IgD-negative memory B cell (primary cell): ENCODE measurements at regions not wholly inside any gene's neighbourhood (a gene's known extent, or its start where the extent isn't known, plus 50 kb on each side); places are given as distances from the start of the nearest gene placed in this dataset.

Experiments used
- H3K27ac Mint-ChIP-seq, 3 donors: one replicate each; pipeline ENCODE4 v1.8.0; 2020 to 2022; ENCODE audit warnings: mild to moderate bottlenecking in 3 of 3, mixed read lengths in 3 of 3, moderate library complexity in 1 of 3
- H3K27me3 Mint-ChIP-seq: one replicate; pipeline ENCODE4 v1.8.0; 2021; ENCODE audit warnings: mixed read lengths
- H3K36me3 Mint-ChIP-seq: one replicate; pipeline ENCODE4 v1.8.0; 2020; ENCODE audit warnings: mild to moderate bottlenecking, mixed read lengths
- H3K4me1 Mint-ChIP-seq, 3 donors: one replicate each; pipeline ENCODE4 v1.8.0; 2020 to 2022; ENCODE audit warnings: mixed read lengths in 3 of 3, mild to moderate bottlenecking in 1 of 3
- H3K4me3 Mint-ChIP-seq, 4 donors: one replicate each; pipeline ENCODE4 v1.8.0; 2020 to 2022; ENCODE audit warnings: mild to moderate bottlenecking in 4 of 4, mixed read lengths in 4 of 4, moderate library complexity in 3 of 4
- H3K9me3 Mint-ChIP-seq, 3 donors: one replicate each; pipeline ENCODE4 v1.8.0; 2020 to 2021; ENCODE audit warnings: mixed read lengths in 3 of 3, mild to moderate bottlenecking in 1 of 3

DNA sequence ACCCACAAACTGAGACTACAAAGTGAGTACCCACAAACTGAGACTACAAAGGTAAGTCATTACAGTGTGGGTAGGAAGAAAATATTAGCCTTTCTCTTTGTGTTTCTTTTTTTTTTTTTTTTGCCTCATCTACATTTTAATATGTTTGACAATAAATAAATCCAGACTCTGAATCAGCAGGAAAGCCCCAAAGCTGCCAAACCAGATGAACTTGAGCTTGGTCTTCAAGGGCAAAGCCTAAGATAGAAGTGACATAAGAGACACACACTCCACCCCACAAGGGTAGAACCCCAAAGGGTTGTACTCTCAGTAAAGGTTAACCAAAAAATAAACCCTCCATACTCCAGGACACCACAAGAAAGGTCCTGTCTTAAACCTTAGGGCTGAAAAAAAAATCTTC is 326.8 kb upstream of the ARID1B start:
- H3K4me3 Mint-ChIP-seq = no peak overlapping the region
- peaks cover 5% of the 10 kb centered on the region for H3K36me3 Mint-ChIP-seq
- peaks cover 16% of the 10 kb centered on the region for H3K27me3 Mint-ChIP-seq
- H3K4me1 Mint-ChIP-seq = peaks cover 0 to 12% (median 6%) of the 10 kb centered on the region in 3 donors
- no peak overlapping the region for H3K27ac Mint-ChIP-seq
- peaks cover 3 to 4% (median 3%) of the 10 kb centered on the region in 3 donors for H3K9me3 Mint-ChIP-seq

DNA sequence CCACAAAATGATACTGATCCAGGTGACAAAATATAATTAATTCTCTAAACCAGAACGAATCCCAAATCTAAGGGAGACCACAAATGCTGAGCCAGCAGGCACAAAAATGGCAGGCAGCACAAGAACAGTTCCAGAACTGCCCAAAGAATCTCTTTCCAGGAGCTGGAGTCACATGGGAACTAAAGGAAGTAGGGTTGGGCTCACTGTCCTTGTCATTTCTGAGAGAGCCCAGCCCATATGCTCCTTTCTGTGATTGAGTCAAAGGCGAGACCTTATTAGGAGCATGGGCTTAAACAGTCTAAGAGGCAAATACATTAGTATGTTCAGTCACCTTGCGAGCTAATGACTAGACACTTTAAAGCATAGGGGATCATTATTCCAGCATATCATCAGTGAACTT is 327.6 kb upstream of the ARID1B start:
- Mint-ChIP-seq H3K27ac (peak overlapping the region in 1 of 3 donors; percentile 65), H3K36me3 (peaks cover 5% of the 10 kb centered on the region), H3K9me3 (peaks cover 3 to 4% (median 3%) of the 10 kb centered on the region in 3 donors), H3K4me1 (peaks cover 0 to 9% (median 6%) of the 10 kb centered on the region in 3 donors), H3K4me3 (peak overlapping the region in 1 of 4 donors; percentile 69), H3K27me3 (peaks cover 14% of the 10 kb centered on the region)

DNA sequence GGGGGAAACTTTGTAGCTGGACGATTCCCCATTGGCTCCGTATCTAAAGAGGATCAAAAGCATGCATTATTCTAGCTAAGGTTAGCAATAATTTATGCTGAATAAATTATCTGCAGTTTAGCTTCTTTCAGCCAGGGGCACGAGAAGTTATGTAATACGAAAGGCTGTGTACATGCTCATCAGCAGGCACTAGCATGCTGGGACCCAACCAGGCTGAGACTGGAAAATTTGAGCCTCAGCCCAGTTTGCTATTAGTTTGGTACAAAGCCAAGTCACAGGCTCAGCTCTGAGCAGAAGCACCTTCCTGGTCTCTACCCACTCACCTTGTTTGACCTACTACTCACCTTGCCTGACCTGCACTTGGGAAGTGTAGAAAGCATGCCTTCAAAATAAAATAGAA is 328.1 kb upstream of the ARID1B start:
- H3K4me1 Mint-ChIP-seq = peaks cover 0 to 8% (median 8%) of the 10 kb centered on the region in 3 donors
- H3K27me3 Mint-ChIP-seq = peaks cover 13% of the 10 kb centered on the region
- peaks cover 5% of the 10 kb centered on the region for H3K36me3 Mint-ChIP-seq
- no peak overlapping the region for H3K4me3 Mint-ChIP-seq
- peaks cover 3 to 5% (median 4%) of the 10 kb centered on the region in 3 donors for H3K9me3 Mint-ChIP-seq
- peak overlapping the region in 1 of 3 donors; percentile 65 for H3K27ac Mint-ChIP-seq

DNA sequence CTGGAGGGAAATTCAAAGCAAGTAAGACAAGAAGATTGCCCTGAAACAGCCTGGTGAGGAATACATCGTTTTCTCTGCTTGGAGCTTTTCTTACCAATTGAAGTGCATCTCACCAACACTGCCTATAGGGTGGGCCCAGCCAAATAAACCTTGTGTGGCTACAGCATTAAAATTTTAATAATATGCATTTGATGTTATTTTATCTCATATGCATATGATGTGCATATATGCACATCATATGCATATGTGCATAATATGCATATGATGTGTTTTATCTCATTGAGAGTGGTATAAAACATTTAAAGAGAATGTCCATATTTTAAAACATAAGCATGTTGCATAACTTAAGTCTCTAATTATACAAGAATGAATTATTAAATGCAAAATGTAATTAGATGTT is 328.6 kb upstream of the ARID1B start:
- Mint-ChIP-seq H3K9me3 (peaks cover 3 to 5% (median 4%) of the 10 kb centered on the region in 3 donors), H3K27me3 (peaks cover 12% of the 10 kb centered on the region), H3K4me3 (no peak overlapping the region), H3K36me3 (peaks cover 5% of the 10 kb centered on the region), H3K27ac (no peak overlapping the region), H3K4me1 (peaks cover 0 to 8% (median 6%) of the 10 kb centered on the region in 3 donors)

DNA sequence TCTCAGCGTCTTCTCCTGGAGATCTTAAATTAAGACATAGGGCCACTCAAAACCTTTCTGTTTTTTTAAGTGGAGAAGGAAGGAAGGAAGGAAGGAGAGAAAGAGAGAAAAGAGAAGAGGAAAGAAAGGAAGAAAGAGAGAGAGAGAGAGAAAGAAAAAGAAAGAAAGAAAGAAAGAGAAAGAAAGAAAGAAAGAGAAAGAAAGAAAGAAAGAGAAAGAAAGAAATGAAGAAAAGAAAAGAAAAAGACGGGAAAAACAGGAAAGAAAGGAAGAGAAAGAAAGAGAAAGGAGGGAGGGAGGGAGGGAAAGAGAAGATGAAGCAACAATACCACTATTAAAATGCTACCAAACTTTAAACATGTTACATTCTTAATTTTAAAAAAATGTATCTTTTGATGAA is 336.5 kb upstream of the ARID1B start:
- peaks cover 21% of the 10 kb centered on the region for H3K27me3 Mint-ChIP-seq
- no peak overlapping the region for H3K27ac Mint-ChIP-seq
- peaks cover 2 to 4% (median 4%) of the 10 kb centered on the region in 3 donors for H3K9me3 Mint-ChIP-seq
- H3K4me3 Mint-ChIP-seq = no peak overlapping the region
- peaks cover 0 to 3% (median 0%) of the 10 kb centered on the region in 3 donors for H3K4me1 Mint-ChIP-seq
- H3K36me3 Mint-ChIP-seq = peaks cover 3% of the 10 kb centered on the region

DNA sequence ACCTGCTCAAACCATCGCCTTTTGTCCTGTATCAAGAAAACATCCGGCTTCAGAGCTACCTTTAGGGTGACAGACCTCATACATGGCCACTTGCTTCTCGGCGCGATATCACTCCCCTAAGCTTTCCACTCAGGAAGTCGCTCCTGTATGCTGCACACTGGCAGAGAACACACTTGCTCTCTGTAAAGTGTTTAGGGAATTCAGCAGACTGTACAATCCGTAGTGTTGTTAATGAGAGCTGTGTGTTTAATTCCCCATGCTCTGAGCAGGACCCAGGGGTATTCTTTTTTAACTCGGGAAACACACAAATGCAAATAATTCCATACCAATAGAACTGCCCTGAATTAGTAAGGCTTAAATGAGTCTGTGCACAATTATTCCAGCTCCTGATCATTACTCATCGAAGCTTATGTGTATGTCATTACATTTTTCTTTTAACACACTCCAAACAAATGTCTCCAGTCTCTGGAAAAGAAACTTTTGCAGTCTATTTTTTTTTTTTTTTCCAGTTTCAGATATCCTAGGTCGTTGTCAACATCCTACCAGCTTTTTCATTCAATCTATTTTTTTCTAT is 338.7 kb upstream of the ARID1B start:
- H3K27ac Mint-ChIP-seq = no peak overlapping the region
- H3K9me3 Mint-ChIP-seq = peaks cover 2 to 10% (median 4%) of the 10 kb centered on the region in 3 donors
- peaks cover 3% of the 10 kb centered on the region for H3K36me3 Mint-ChIP-seq
- H3K27me3 Mint-ChIP-seq = peaks cover 21% of the 10 kb centered on the region
- peaks cover 0 to 1% (median 0%) of the 10 kb centered on the region in 3 donors for H3K4me1 Mint-ChIP-seq
- H3K4me3 Mint-ChIP-seq = no peak overlapping the region

DNA sequence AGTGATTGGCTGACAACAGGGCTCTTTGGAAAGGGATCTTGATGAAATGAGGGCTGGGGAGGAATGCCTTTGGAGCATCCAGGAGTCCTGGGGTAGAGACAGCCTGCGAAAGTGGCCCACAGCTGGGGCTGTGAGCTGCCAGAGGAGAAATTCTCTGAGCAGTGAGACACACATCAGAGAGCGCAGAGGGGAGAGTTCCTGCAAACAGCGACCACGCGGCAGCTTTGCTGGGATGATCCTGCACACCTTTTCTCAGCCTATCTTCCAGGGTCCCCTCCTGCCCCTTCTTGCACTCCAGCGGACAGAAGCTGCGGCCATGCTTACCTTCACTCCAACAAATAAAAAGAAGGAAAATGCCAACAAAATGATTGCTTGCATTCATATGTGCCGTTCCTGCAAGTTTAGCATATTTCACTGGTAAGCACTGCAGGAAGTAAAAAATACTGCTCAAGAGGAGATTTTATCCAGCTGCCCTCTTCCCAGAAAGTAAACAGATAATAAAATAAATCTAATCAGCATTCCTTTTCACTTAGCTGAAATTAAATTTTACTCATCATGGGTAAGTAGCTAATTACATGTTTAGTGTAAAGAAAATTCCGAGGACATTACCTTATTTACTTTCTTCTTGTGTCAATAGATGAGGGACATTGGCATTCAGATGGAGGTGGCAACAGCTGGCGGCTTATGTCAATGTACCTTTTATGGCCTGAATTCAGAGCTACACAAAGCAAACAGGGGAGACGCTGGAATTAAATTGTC is 339.9 kb upstream of the ARID1B start:
- H3K4me3 Mint-ChIP-seq = no peak overlapping the region
- H3K4me1 Mint-ChIP-seq = peaks cover 0 to 1% (median 0%) of the 10 kb centered on the region in 3 donors
- H3K27me3 Mint-ChIP-seq = peaks cover 19% of the 10 kb centered on the region
- peaks cover 3% of the 10 kb centered on the region for H3K36me3 Mint-ChIP-seq
- H3K27ac Mint-ChIP-seq = no peak overlapping the region
- H3K9me3 Mint-ChIP-seq = peaks cover 2 to 10% (median 4%) of the 10 kb centered on the region in 3 donors

DNA sequence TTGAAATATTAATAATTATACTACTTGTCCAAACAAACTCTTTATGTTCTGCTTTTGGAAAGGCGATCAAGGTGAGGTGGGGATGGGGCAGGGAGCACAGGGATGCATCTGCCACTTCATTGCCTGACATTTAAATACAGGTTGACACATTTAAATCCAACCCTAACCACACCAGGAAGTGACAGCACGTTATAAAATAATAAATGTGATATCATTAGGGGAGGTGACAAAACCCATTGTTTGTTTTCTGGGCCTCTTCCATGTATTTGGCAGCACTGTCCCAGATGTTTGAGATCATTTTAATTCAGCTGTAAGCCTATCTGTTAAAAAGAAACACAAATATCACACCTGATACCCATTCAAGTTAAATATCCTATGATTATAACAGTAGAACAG is 342.4 kb upstream of the ARID1B start:
- H3K27ac Mint-ChIP-seq = no peak overlapping the region
- peaks cover 18% of the 10 kb centered on the region for H3K27me3 Mint-ChIP-seq
- peaks cover 3% of the 10 kb centered on the region for H3K36me3 Mint-ChIP-seq

DNA sequence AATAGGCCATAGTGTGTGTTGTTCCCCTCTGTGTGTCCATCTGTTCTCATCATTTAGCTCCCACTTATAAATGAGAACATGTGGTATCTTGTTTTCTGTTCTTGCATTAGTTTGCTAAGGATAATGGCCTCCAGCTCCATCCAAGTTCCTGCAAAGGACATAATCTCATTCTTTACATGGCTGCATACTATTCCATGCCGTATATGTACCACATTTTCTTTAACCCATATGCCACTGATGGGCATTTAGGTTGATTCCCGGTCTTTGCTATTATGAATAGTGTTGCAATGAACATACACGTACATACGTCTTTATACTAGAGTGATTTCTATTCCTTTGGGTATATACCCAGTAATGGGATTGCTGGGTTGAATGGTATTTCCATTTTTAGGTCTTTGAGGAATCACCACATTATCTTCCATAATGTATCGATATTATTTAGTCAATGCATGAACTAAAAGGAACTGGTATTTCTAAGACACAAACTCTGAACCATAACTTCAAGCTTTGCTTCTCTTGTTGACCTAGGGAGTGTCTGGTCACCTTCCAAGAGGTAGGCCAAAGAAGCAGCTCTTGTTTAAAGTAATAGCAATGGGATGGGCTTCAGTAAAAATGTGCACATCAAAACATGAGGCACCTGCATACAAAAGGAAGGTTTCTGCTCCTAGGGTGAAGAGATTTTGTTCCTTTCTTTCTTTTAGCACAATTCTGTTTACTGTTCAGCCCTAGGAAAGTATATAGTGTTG is 343.0 kb upstream of the ARID1B start:
- H3K27me3 Mint-ChIP-seq = peaks cover 14% of the 10 kb centered on the region
- H3K27ac Mint-ChIP-seq = no peak overlapping the region
- peaks cover 3% of the 10 kb centered on the region for H3K36me3 Mint-ChIP-seq
- H3K4me1 Mint-ChIP-seq = peaks cover 0 to 3% (median 0%) of the 10 kb centered on the region in 3 donors
- H3K9me3 Mint-ChIP-seq = peaks cover 0 to 8% (median 6%) of the 10 kb centered on the region in 3 donors
- H3K4me3 Mint-ChIP-seq = no peak overlapping the region

More for the DNA sequence above, 342.4 kb upstream of the ARID1B start:
- Mint-ChIP-seq H3K4me3 (no peak overlapping the region), H3K4me1 (peaks cover 0 to 3% (median 0%) of the 10 kb centered on the region in 3 donors), H3K9me3 (peaks cover 0 to 6% (median 6%) of the 10 kb centered on the region in 3 donors)

DNA sequence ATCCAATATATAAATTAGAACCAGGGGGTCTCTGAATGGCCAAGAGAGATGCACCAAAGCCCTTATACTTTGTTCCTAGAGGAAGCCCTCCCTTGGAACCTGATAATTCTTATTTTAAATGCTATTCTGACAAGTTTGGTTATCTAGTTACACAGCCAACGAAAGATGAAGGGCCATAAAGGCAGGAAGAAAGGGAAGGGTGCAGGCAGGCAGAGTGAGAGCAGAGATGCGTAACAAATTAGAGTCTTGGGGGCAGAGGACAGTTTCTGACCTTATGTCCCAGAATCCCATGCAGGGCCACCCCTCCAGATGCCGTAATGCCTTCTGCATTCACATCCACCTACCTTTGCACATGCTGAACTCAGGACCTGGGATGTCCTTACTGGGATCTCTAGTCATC is 344.6 kb upstream of the ARID1B start:
- Mint-ChIP-seq H3K4me1 (peaks cover 0 to 3% (median 0%) of the 10 kb centered on the region in 3 donors), H3K4me3 (no peak overlapping the region), H3K36me3 (peaks cover 3% of the 10 kb centered on the region), H3K27ac (no peak overlapping the region), H3K9me3 (peaks cover 0 to 8% (median 6%) of the 10 kb centered on the region in 3 donors), H3K27me3 (peaks cover 5% of the 10 kb centered on the region)

DNA sequence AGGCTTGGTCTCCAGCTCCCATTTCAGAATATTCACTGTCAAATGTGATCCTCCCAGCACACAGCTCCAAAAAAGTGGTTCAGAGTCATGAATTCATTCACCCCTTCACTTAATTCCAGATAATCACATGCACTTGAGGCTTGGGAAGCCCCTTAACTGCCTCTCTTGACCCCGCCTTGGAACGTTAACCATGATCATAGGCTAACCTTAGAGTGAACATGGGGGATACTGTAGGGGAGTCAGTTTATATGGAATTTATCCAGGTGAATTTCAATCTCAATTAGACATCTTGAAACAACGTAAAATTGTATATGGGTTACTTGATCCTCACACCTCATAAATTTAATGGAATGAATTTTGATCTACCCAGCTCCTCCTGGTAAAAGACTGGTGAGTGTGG is 346.8 kb upstream of the ARID1B start:
- H3K4me1 Mint-ChIP-seq = peaks cover 0 to 3% (median 0%) of the 10 kb centered on the region in 3 donors
- H3K36me3 Mint-ChIP-seq = no peaks in the 10 kb centered on the region
- H3K9me3 Mint-ChIP-seq = peaks cover 0 to 8% (median 6%) of the 10 kb centered on the region in 3 donors
- peaks cover 2% of the 10 kb centered on the region for H3K27me3 Mint-ChIP-seq
- H3K27ac Mint-ChIP-seq = no peak overlapping the region
- no peak overlapping the region for H3K4me3 Mint-ChIP-seq

DNA sequence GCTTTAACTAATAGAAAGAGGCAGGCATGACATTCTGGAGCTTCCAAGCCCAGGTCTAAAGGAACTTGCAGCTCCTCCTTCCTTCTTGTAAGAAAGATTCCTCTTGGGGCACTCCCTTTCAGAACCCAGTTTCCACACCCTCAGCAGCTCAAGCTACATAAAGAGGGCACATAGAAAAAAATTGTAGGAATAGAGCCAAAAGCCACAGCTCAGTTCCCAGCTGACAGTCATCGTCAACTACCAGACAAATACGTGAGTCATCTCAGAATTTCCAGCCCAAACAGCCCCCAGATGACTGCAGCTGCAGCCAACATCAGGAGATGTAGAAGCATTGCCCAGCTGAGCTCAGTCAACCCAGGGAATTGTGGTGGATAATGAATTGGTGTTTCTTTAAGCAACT is 349.8 kb upstream of the ARID1B start:
- H3K27me3 Mint-ChIP-seq = no peaks in the 10 kb centered on the region
- peaks cover 10 to 20% (median 12%) of the 10 kb centered on the region in 3 donors for H3K4me1 Mint-ChIP-seq
- peaks cover 0 to 6% (median 0%) of the 10 kb centered on the region in 3 donors for H3K9me3 Mint-ChIP-seq
- no peak overlapping the region for H3K4me3 Mint-ChIP-seq
- H3K36me3 Mint-ChIP-seq = peaks cover 1% of the 10 kb centered on the region
- no peak overlapping the region for H3K27ac Mint-ChIP-seq

DNA sequence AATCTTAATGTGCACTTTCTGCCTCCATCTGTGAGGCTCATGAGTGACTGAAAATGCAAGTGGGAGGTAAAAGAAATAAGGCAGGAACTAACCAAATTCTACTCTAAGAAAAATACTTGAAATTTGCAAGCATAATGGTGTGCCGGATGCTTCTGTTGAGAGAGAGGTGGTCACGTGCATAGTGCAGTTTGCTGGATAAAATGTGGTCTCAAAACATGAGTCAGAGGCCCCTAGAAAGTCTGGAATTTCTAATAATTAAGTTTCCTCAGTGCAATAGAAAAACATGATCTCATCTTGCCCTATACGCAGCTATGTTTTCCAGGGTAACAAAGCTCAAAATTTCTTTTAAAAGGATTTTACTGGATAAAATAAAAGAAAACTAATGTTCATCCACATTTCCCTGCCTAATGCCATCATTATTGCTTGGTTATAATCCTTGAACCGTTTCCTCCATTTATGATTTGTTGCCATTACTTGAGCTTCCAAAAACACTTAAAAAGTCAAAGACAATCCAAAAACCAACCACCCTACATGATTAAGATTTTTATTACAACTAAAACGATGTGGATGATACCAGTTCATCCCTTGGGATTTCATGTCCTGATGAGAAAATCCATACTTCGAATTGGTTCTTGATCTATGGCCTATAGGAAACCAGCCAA is 351.7 kb upstream of the ARID1B start:
- peaks cover 0 to 3% (median 0%) of the 10 kb centered on the region in 3 donors for H3K9me3 Mint-ChIP-seq
- no peak overlapping the region for H3K4me3 Mint-ChIP-seq
- peaks cover 12 to 17% (median 12%) of the 10 kb centered on the region in 3 donors for H3K4me1 Mint-ChIP-seq
- H3K36me3 Mint-ChIP-seq = peaks cover 1% of the 10 kb centered on the region
- H3K27me3 Mint-ChIP-seq = no peaks in the 10 kb centered on the region
- H3K27ac Mint-ChIP-seq = no peak overlapping the region

DNA sequence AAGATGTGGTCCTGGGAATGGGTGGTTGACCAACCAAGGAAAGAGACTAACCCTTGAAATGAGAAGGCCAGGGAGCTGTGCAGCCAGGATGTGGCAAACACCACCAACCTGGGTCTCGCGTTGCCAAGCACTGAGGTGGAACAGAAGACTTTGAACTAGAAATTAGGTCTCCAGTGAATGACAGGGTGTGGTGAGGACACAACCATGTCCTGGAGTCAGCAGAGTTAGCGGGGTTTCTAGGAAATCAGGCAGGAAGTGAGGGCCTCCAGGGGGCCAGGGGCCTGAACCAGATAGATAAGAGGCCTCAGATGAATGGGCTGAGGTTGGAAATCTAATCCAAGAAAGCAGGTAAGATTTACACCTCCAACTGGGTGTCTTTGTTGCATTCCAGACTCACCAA is 353.3 kb upstream of the ARID1B start:
- Mint-ChIP-seq H3K27ac (no peak overlapping the region), H3K36me3 (peaks cover 1% of the 10 kb centered on the region), H3K4me1 (peaks cover 12 to 17% (median 12%) of the 10 kb centered on the region in 3 donors), H3K27me3 (no peaks in the 10 kb centered on the region), H3K4me3 (no peak overlapping the region), H3K9me3 (no peaks in the 10 kb centered on the region)
